HFFc6 (cell line): ENCODE measurements at regions not wholly inside any gene's neighbourhood (a gene's known extent, or its start where the extent isn't known, plus 50 kb on each side); places are given as distances from the start of the nearest gene placed in this dataset.

Experiments
- DNase-seq: peaks from one replicate; pipeline ENCODE4 v3.0.0-alpha.2; 2018
- H3K27ac Mint-ChIP-seq: 2 replicates; pipeline ENCODE4 v1.8.0; 2020; ENCODE audit warnings: mild to moderate bottlenecking, mixed read lengths
- H3K27me3 Mint-ChIP-seq: 2 replicates; pipeline ENCODE4 v1.8.0; 2021; ENCODE audit warnings: mild to moderate bottlenecking, moderate library complexity, mixed read lengths; ENCODE audit not compliant: insufficient read depth
- H3K36me3 Mint-ChIP-seq: 2 replicates; pipeline ENCODE4 v1.8.0; 2021; ENCODE audit warnings: low read depth, mixed read lengths
- H3K4me1 Mint-ChIP-seq: 2 replicates; pipeline ENCODE4 v1.8.0; 2020; ENCODE audit warnings: low read depth, mixed read lengths
- H3K4me3 Mint-ChIP-seq: 2 replicates; pipeline ENCODE4 v1.8.0; 2020; ENCODE audit warnings: mild to moderate bottlenecking, moderate library complexity, mixed read lengths
- H3K9me3 Mint-ChIP-seq: 2 replicates; pipeline ENCODE4 v1.8.0; 2020; ENCODE audit warnings: mild to moderate bottlenecking, mixed read lengths
- CTCF ChIP-seq: fragments of 200-600 bp; sonication (generic); IDR thresholded peaks from 2 replicates; pipeline ENCODE4 v1.5.0; 2021; ENCODE audit warnings: antibody characterized with exemption, mild to moderate bottlenecking

- Mint-ChIP-seq H3K4me3 (no peak overlapping the region), H3K27me3 (no peaks in the 10 kb centered on the region), H3K4me1 (peaks cover 77% of the 10 kb centered on the region), H3K27ac (no peak overlapping the region), H3K36me3 (no peaks in the 10 kb centered on the region; the same call in 1 of the 2 replicates), H3K9me3 (peaks cover 4% of the 10 kb centered on the region; the same call in 1 of the 2 replicates)
- no peak for TF ChIP-seq CTCF
- DNase-seq: no peak
Measured at GRCh38 chr5:33339413-33339812, 101.4 kb upstream of the TARS1 start.

GRCh38 chr5:33340195-33340594 lies 100.6 kb upstream of the TARS1 start:
- no peak for DNase-seq
- H3K4me3 Mint-ChIP-seq: no peak overlapping the region
- peaks cover 4% of the 10 kb centered on the region; the same call in 1 of the 2 replicates for H3K9me3 Mint-ChIP-seq
- no peak overlapping the region for H3K27ac Mint-ChIP-seq
- no peak for TF ChIP-seq CTCF
- H3K27me3 Mint-ChIP-seq: no peaks in the 10 kb centered on the region
- H3K4me1 Mint-ChIP-seq: peaks cover 85% of the 10 kb centered on the region
- H3K36me3 Mint-ChIP-seq: no peaks in the 10 kb centered on the region; the same call in 1 of the 2 replicates

GRCh38 chr5:33341351-33341750 lies 99.4 kb upstream of the TARS1 start:
- H3K9me3 Mint-ChIP-seq: peaks cover 4% of the 10 kb centered on the region; the same call in 1 of the 2 replicates
- peaks cover 86% of the 10 kb centered on the region for H3K4me1 Mint-ChIP-seq
- peak overlapping the region; percentile 12; the same call in 1 of the 2 replicates for H3K27ac Mint-ChIP-seq
- H3K27me3 Mint-ChIP-seq: no peaks in the 10 kb centered on the region
- no peaks in the 10 kb centered on the region; the same call in 1 of the 2 replicates for H3K36me3 Mint-ChIP-seq
- no peak overlapping the region for H3K4me3 Mint-ChIP-seq
- no peak for DNase-seq
- no peak for TF ChIP-seq CTCF

DNA sequence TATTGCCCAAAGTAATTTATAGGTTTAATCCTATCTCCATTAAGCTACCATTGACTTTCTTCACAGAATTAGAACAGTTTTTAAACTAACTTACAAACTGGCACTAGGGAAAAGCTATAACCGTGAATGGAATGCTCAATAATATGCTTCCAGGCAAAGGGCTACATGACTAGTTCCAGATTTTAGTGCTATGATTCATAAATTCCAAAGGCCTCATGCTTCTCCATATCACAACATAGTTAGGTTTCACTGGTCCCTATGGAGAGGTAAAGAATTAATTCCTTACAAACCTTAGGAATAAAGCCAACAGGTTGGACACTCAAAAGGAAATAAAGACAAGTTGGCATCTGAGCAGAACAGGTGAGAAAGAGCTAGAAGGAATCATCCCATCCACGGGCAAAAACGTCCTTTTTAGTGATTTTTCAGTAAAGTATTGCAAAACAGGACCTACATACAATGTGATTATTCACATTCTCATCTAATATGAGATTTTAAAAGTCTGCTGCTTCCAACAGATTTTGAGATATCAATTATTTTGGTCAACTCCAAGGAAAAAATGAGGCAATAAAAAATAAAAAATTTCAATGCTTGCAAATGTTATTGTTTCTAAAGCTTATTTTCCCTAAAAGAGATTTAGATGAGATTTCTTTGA lies 97.0 kb upstream of the TARS1 start:
- Mint-ChIP-seq H3K4me1 (peaks cover 64% of the 10 kb centered on the region), H3K27me3 (no peaks in the 10 kb centered on the region), H3K4me3 (peak overlapping the region; percentile 51; the same call in 1 of the 2 replicates), H3K36me3 (no peaks in the 10 kb centered on the region), H3K27ac (peak overlapping the region; percentile 90), H3K9me3 (peaks cover 4% of the 10 kb centered on the region; the same call in 1 of the 2 replicates)
- DNase-seq: peak; percentile 80
- TF ChIP-seq CTCF: no peak

GRCh38 chr5:33346534-33346933 lies 94.2 kb upstream of the TARS1 start:
- no peaks in the 10 kb centered on the region; the same call in 1 of the 2 replicates for H3K27me3 Mint-ChIP-seq
- no peak overlapping the region for H3K27ac Mint-ChIP-seq
- H3K36me3 Mint-ChIP-seq: peaks cover 8% of the 10 kb centered on the region; the same call in 1 of the 2 replicates
- TF ChIP-seq CTCF: no peak
- no peak overlapping the region for H3K4me3 Mint-ChIP-seq
- no peak for DNase-seq
- peaks cover 38% of the 10 kb centered on the region for H3K4me1 Mint-ChIP-seq
- peaks cover 16% of the 10 kb centered on the region; the same call in 1 of the 2 replicates for H3K9me3 Mint-ChIP-seq
